Stimulated activated CD8-positive, alpha-beta memory T cell treated with anti-CD3 and anti-CD28 coated beads, Interleukin-15, amount 100 ng/mL, for 4 hours (primary cell): ENCODE measurements at regions not wholly inside any gene's neighbourhood (a gene's known extent, or its start where the extent isn't known, plus 50 kb on each side); places are given as distances from the start of the nearest gene placed in this dataset.

Source experiments
- DNase-seq, 2 donors: peaks; one replicate each; pipeline ENCODE4 v3.0.0-alpha.2; 2020; ENCODE audit warnings: low read depth in 2 of 2

DNA sequence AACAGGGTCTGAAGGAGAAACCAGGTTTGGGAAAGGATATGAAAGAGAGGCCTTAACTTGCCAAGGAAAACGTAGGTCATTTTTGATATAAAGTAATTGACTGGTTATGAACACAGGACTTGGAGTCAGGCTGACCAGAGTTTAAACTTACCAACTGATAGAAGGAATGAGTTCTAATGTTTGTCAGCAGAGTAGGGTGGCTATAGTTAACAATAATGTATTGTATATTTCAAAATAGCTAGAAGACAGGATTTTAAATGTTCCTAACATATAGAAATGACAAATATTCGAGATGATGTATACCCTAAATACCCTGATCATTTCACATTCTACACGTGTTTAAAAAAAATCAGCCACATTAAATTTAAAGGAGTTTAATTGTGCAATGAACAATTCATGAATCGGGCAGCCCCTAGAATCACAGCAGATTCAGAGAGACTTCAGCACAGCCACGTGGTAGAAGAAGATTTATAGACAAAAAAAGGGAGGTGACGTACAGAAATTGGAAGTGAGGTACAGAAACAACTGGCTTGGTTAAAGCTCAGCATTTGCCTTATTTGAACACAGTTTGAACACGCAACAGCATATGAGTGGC, 52.5 kb upstream of the PLEKHG7 start:
- DNase-seq, result no peak

DNA sequence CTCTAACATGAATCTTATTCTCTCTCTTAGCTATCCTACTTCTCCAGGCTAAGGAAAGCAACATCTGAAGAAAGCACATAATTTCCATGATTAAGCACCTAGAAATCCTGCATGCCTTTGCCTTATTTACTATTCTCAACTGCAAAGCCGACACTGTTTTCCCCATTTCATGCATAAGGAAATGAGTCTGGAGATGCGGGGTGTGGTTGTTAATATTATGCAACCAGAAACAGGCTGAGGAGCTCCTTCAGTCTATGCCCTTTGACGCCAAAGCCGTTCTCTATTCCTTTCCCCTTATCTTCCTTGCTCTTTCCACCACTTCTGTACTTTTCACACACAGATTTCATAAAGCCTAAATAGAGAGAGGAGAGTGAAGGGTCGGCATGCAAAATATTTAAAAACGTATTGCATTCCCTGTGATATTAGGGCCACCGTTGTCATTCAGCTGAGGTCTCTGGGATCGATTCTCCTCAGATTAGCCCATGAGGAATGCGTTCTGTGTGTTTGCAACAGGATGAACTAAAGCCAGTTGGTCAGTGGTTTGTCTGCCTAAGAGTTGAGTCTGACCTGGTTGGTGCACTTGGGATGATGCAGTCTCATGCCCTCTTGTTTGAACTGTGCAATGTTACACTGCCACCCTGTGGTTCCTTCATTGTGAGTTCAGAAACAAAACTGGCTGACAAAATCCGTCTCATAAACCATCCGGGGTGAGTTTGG, 53.1 kb upstream of the PLEKHG7 start:
- peak; percentile 17 to 51 for DNase-seq

DNA sequence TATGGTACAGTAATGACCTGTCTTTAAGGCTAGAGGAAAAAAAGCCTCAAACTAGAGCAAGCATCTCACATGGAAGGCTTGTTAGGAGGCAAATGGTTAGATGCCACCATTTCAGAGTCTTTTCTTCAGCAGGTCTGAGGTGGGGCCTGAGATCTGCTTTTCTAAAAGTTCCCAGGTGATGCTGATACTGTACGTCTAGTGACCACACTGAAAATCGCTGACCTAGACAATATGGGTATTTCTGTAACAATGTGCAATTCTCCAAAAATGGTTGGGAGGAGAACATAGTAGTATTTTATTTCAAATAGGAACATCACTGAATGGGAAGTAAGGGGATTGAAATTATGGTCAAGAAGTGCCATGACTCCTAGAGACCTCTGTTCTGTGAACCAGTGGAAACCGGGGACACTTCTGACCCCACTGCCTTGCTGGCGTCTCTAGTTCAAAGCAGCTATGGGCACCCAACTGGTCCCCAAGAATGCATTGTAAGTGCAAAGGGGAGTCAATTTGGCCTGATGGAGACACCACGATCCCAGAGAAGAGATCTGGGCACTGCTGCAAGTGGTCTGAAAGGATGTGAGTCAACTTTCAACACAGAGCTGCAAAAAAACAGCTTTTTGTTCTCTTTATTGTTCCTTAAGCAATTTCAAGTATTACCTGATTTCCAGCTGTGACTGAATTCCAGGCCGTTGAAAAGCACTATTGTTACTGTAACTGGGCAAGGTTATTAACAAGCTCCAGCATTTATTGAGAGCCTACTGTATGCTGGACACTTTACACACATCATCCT, 54.4 kb upstream of the PLEKHG7 start:
- DNase-seq, result no peak

DNA sequence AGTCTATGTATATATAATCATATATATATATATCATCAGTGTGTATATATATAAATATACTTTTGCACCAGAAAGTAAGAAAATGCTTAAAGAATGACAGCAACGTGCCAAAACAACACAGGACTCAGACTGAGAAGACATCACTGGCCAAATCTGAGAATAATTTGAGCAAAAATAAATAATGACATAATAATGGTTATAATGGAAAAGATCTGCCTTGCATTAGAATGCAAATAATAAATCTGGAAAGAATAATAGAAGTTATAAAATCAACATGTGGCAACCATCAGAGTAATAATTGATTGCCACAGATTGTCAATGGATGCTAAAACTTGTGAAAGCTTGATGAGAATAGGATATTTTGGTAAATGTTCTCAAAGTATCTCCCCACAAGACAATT, 61.5 kb upstream of the PLEKHG7 start:
- DNase-seq, result no peak

DNA sequence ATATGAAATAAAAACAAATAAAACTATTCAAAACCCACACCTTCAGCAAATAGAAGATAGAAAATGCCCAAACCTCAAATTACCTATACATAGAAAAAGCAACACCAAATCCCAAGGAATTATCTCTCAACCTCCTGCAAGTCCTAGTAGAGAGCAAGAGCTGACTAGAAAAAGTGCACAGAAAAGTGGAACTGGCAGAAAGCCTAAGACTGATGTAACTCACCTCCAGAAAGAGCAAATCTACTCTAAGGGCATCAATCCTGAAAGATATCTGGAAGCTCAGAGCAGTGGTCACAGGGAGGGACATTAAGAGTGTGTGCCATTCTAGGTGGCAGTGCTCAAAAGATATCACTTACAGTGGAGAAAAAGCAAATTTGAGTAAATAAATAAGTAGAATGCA, 62.1 kb upstream of the PLEKHG7 start:
- no peak for DNase-seq

DNA sequence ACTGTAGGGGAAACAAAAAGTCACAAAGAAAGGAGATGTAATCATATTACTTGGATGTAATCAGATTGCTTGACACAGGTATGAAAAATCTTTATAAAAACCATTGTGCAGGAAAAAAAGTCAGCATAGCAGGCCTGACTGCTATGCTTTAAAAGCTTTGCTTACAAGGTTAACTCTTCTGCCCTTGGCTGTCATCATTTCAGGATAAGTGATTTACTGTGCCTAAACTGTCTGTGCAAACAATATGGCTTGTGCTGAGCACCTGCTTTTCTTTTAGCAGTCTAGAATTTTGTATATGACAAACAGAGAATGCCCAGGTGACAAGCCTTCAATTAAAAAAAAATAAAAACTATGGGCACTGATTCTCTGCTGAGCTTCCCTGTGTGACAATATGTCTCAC, 63.8 kb upstream of the PLEKHG7 start:
- no peak for DNase-seq

DNA sequence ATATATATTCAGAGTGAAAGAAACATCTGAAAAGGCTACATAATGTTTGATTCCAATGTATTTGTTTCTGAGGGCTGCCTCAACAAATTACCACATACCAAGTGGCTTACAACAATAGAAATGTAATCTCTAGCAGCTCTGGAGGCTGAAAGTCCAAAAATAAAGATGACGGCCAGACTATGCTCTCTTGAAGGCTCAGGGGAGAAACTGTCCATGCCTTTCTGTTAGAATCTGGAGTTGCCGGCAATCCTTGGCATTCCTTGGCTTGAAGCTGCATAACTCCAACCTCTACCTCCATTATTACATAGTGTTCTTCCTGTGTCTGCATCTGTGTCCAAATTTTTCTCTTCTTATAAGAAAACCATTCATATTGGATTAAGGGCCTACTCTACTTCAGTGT, 68.1 kb upstream of the PLEKHG7 start:
- DNase-seq, result no peak

DNA sequence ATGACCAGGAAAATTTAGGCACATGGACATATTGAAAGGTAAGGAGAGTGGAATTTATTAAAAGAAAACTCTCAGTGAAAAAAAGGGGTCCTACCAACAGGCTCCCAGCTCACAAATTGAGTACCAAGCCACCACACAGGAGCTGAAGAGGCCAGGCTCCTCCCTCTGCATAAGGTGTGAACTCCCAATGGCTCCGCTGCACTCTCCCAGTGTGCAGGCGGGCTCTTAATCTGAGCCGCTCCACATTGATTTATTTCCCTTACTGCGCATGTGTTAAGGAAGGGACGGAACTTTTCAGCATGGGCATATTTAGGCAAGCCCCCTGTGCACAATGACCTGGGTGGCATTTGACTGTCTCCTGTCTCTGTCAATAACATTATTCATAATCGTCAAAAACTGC, 68.6 kb upstream of the PLEKHG7 start:
- DNase-seq, result no peak

DNA sequence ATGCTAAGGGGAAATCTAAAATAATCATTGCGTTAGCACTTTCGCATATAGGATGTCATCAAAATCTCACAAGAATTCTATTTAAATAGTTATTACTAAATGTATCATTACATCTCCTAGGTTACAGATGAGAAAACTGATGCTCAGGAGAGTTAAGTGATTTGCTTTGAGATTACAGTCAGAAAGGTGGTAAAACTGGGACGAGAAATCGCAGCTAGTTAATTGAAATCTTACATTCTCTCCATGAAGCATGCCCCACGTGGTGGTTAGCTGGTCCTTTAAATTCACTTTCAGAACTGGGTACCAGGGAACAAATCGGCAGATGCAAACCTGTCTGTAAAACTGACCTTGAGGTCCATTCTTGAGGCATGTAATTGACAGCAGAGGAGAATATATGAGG, 71.8 kb upstream of the PLEKHG7 start:
- DNase-seq, result no peak

DNA sequence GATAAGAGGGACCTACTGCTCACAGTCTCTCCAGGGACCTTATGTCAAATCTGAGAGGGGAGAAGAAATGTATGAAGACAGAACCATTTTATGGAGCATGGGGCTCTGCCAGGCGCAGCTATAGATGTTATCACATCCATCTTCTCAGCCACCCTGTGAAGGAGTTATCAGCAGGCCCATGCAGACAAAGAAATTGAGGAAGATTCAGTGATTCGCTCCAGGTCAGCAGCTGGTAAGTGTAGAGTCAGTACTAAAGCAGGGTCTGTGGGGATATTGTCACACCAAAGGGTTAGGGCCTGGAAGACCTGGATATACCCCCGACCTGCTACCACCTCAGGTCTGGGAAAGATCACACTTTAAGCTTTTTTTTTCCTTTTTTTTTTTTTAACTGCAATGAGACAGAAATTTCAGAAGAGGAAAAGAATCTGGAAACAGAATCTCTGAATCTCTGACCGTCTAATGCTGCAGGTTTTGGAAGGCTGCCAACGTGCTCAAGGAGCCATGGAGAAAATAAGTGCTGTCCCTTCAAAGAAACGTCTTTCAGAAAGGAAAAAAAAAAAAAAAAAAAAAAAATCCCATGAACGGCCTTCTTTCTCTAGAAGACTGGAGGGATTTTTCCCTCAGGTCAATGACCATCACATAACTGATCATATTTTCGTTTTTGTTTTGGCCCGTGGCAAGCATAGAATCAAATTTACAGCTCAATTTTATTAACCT, 73.3 kb upstream of the PLEKHG7 start:
- no peak for DNase-seq

DNA sequence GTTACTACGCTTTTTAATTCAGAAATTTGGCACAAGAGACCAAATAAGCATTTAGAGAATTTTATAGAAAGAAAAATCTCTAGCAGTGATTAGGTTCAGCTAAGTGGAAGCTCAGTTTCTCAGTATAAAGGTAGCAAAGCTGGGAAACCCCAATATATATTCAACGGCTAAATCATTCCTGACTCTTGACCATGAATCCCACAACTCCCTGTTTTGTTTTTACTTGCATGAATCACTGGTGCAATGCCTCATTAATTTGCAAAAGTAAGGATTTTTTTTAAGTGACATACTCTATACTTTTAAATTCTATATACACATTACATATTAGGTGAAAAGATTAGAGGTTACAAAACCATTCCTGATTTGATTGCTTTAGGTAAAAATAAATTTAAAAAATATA, 74.3 kb upstream of the PLEKHG7 start:
- DNase-seq, result no peak

DNA sequence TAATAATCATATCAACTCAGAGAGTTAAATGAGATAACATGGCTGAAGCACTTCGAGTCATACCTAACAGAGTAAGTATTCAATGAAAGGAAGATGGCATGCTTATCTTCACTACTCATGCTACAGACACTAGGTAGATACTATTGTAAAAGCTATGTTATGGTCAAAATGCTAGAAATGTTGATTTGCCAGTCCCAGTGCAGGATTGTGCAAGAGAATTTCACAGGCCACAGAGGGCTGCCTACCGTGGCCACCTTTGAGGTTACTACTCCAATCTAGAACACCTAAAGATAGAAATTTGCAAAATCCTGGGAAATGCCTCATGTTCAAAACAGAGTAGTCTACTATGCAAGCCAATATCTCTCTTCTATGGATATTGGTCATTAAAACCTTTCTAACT, 75.3 kb upstream of the PLEKHG7 start:
- DNase-seq, result no peak

DNA sequence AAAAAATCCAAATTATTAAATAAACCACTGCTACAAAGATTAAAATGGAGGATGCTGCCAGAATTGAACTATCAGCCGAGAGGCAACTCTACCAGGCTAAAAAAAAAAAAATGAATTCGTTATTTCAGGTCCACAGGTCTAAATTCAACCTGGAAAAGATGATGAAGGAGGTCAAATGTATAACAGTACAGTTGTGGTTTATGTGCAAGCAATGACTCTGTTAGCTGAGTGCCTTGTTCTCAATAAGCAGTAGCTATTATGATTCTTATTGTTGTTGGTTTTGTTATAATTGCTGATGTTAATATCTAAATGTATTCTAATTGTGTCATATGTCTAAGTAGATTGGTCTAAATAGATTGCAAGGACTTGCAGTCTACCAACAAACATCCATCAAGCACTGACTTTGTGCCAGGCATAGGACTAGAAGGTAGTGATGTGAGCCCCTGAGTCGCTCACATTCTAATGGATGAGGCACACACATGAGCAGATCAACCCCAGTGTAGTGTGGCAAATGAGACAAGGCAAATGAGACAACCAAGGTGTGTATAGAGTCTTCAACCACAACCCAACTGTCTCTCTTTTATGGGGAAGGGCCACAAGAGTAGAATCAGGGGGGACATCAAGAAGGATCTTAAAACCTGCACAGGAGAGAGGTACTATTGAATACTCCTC, 77.0 kb upstream of the PLEKHG7 start:
- no peak for DNase-seq

DNA sequence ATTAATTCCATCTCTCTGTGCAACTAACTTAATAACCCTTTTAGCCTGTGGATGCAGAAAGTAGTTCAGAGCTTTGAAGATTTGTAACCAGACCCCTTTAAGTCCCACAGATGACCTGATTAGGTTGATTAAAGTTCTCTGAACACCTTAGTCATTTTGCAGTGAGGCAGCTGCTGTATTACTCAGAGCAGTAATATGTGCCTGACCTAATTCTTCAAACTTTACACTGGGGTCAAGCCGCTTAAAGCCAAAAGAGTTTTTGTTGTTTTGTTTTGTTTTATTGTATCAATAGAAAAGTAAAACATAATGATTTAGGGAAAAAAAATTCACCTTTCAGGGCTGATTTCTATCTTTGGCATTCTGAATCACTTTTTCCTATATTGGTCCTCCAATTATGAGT, 78.6 kb upstream of the PLEKHG7 start:
- no peak for DNase-seq

DNA sequence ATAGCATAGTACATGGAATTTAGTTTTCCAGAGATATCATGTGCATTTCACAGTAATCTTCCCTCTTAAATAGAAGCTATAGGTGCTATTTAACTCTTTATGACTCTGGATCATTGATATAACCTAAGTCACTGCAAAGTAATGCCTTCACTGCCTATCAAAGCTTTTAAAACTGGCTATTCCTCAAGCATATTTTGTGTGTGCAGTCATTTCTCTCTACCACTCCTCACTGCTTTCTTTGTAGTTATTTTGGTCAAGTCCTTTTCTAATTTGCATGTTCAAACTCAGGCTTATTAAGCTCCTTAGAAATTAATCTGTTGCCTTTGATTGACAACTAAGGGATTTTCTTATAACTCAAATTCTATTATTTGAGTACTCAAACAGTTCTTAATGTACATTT, 79.4 kb upstream of the PLEKHG7 start:
- no peak for DNase-seq

DNA sequence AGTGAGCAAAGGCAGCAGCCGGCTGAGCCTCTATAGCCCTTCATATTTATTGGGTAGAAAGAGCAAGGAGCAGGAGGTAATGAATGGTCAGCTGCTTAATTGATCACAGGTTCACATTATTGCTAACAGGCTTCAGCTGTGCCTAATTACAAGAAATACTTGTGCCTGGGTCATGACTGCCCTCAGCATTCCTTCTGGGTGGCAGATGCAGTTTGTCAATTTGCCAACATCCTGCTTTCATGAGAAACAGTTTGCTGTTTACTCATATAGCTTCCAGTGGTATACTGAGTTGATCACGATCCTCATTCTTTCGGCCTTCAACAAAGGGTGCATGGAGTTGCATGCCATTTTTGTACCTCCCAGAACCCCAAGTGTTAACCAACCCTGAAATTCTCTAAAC, 81.0 kb upstream of the PLEKHG7 start:
- DNase-seq, result no peak

DNA sequence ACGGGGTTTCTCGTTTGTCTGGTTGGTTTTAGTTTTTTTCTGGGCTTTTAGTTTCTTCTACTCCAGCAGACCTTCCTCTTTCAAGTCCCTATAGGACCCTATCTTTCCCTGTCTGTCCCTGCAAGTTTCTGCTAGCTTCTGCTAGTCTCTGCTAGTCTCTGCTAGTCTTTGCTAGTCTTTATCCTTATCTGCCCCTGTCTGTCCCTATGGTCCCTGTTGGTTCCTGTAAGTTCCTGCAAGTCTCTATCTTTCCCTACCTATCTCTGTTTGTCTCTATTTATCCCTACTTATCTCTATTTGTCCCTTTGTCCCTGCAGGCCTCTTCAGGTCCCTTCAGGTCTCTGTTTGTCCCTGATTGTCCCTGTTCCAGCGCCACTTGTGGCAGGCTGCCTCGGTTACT, 81.5 kb upstream of the PLEKHG7 start:
- no peak for DNase-seq

DNA sequence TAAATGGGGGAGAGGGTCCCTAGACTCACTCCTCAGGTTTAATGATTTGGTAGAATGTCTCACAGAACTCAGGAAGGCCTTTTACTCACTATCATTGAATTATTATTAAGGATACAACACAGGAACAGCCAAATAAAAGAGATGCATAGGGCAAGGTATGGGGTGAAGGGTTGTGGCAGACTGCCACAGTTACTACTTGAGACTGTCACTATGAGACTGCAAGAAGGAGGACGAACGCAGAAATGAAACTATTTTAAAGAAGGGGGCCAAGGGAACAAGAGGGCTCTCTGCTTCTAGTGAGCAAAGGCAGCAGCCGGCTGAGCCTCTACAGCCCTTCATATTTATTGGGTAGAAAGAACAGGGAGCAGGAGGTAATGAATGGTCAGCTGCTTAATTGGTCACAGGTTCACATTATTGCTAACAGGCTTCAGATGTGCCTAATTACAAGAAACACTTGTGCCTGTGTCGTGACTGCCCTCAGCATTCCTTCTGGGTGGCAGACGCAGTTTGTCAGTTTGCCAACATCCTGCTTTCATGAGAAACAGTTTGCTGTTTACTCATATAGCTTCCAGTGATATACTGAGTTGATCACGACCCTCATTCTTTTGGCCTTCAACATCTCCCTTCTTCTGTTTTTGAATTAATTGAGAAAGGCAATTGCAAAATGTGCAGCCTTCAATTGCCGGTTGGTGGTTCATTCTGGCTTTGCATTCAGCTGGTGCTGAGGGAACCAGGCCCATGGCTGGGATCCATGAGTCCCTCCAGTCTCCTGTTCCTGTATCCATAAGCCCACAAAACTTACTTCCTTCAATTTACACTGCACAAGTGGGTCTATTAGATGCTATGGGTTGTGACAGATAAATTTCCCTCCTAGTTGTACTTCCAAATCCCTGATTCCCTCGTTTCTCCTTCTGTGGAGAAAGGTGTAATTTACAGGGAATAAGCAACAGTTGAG, 82.8 kb upstream of the PLEKHG7 start:
- DNase-seq, result no peak

DNA sequence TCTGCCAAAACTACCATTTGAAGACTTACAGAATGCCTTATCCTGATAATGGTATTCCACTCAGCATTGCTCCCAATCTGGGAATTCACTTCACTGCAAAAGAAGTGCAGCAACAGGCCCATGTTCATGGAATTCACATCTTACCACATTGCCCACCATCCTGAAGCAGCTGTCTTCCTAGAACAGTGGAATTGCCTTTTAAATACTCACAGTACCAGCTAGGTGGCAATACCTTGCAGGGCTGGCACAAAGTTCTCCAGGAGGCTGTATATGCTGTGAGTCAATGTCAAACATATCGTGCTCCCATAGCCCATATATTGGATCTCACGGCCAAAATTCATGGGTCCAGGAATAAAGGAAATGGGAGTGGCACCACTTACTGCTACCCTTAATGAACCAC, 83.8 kb upstream of the PLEKHG7 start:
- no peak for DNase-seq

DNA sequence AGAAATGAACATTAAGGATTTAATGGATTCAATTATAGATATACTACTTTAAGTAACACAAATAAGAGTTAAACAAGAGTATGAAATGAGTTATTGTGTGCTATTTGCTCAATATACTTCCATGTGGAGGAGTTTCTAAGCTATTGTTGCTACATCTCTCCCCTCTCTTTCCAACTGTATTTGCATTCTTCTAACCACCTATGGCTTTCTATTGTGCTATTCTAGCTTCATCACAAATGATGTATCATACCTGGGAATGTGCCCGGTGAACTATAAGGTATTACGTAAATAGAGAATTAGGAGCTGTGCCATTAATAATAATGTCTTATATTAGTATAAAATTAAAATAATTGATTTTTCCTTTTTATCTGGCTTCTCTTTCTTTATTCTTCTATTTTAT, 87.1 kb upstream of the PLEKHG7 start:
- no peak for DNase-seq

DNA sequence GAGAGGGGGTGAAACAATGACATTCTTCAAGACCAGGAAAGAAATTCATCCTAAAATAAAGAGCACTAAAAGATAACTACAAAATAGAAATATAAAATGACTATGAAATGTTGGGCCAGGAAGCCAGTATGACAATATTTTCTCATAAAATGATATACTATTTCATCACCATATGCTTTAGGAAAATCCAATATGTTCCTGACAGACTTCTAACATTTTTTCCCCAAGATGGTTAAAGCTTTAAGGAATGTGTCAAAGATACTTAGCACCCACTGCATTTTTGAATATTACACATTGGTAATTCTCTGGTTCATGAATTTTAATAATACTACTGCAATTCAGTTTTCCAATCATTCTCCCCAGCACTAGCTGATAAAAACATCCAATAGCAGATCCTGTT, 87.7 kb upstream of the PLEKHG7 start:
- DNase-seq, result no peak
